Testis (tissue), 2 donors: ENCODE measurements at regions not wholly inside any gene's neighbourhood (a gene's known extent, or its start where the extent isn't known, plus 50 kb on each side); places are given as distances from the start of the nearest gene placed in this dataset.
"Not testable (repeated sequence)": the region's sequence is repeated elsewhere in the genome, so short reads cannot be mapped to it uniquely, and the experiment has no call there.

Source experiments
- DNase-seq: peaks from one replicate; pipeline ENCODE4 v3.0.0-alpha.2; 2019
- H3K27ac ChIP-seq, 2 donors: fragments of 200-600 bp; sonication (generic); one replicate each; pipeline ENCODE4 v1.5.1; 2019
- H3K27me3 ChIP-seq: fragments of 200-600 bp; sonication (generic); one replicate; pipeline ENCODE4 v1.5.1; 2019
- H3K36me3 ChIP-seq: fragments of 200-600 bp; sonication (generic); one replicate; pipeline ENCODE4 v1.5.1; 2017; ENCODE audit warnings: low read depth; ENCODE audit errors: missing control alignments
- H3K4me1 ChIP-seq: fragments of 200-600 bp; sonication (generic); one replicate; pipeline ENCODE4 v1.5.1; 2019
- H3K4me3 ChIP-seq, 2 donors: fragments of 200-600 bp; sonication (generic); one replicate each; pipeline ENCODE4 v1.5.1; 2017 to 2019
- H3K9me3 ChIP-seq: fragments of 200-600 bp; sonication (generic); one replicate; pipeline ENCODE4 v1.5.1; 2017
- POLR2A ChIP-seq: fragments of 450-650 bp; IDR thresholded peaks from one replicate; pipeline ENCODE4 v1.6.1; 2017; ENCODE audit warnings: antibody characterized with exemption, mild to moderate bottlenecking, moderate library complexity
- WGBS, 2 donors: methylation state at CpG; one replicate each; pipeline ENCODE4 v1.1.5; 2018; 5-methylcytosine and 5-hydroxymethylcytosine counted together
- intact Hi-C: fragments of 100-400 bp; cut with DNase I; formaldehyde crosslinking; loops from one replicate; pipeline ENCODE4 v1.15.1; 2023; ENCODE audit warnings: low total_unique reads
- TF ChIP-seq, protein P1 (sequence below), 3 experiments: fragments of 450-650 bp in 2 of 3; fragments of 200-600 bp in 1 of 3; sonication (generic) in 1 of 3; IDR thresholded peaks; one replicate each; pipeline ENCODE4 v1.5.1; 2016 to 2019; ENCODE audit warnings: antibody characterized with exemption in 3 of 3, mild to moderate bottlenecking in 2 of 3, moderate library complexity in 1 of 3

GRCh38 chr2:89825034-89825433, 1133.6 kb downstream of the RPIA start:
- Histone ChIP-seq H3K27me3 (no peaks in the 10 kb centered on the region), H3K4me3 (no peak overlapping the region), H3K27ac (no peak overlapping the region), H3K4me1 (no peaks in the 10 kb centered on the region), H3K36me3 (no peaks in the 10 kb centered on the region), H3K9me3 (peaks cover 6% of the 10 kb centered on the region)
- no peak for TF ChIP-seq POLR2A
- TF ChIP-seq, protein P1, sequence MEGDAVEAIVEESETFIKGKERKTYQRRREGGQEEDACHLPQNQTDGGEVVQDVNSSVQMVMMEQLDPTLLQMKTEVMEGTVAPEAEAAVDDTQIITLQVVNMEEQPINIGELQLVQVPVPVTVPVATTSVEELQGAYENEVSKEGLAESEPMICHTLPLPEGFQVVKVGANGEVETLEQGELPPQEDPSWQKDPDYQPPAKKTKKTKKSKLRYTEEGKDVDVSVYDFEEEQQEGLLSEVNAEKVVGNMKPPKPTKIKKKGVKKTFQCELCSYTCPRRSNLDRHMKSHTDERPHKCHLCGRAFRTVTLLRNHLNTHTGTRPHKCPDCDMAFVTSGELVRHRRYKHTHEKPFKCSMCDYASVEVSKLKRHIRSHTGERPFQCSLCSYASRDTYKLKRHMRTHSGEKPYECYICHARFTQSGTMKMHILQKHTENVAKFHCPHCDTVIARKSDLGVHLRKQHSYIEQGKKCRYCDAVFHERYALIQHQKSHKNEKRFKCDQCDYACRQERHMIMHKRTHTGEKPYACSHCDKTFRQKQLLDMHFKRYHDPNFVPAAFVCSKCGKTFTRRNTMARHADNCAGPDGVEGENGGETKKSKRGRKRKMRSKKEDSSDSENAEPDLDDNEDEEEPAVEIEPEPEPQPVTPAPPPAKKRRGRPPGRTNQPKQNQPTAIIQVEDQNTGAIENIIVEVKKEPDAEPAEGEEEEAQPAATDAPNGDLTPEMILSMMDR (IDR thresholded peaks at IDR 0.05) = no peak
- intact Hi-C loops = no loop called here
- DNase-seq = no peak
- WGBS, 2 donors = 66 to 67% methylated on average over 8 of the region's 8 CpGs

DNA sequence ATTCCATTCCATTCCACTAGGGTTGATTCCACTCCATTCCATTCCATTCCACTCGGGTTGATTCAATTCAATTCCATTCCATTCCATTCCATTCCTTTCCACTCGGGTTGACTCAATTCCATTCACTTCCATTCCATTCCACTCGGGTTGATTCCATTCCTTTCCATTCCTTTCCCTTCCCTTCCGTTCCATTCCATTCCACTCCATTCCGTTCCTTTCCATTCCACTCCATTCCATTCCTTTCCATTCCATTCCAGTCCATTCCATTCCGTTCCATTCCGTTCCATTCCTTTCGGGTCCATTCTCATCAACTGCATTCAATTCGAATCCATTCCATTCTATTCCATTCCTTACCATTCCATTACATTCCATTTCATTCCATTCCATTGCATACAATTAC, 1135.3 kb downstream of the RPIA start:
- H3K27me3 ChIP-seq, intact Hi-C loops, H3K4me3 ChIP-seq, H3K4me1 ChIP-seq, H3K27ac ChIP-seq, DNase-seq, H3K36me3 ChIP-seq: not testable (repeated sequence)
- H3K9me3 ChIP-seq = peaks cover 13% of the 10 kb centered on the region
- WGBS, 2 donors = 61 to 66% methylated on average over 9 of the region's 9 CpGs

DNA sequence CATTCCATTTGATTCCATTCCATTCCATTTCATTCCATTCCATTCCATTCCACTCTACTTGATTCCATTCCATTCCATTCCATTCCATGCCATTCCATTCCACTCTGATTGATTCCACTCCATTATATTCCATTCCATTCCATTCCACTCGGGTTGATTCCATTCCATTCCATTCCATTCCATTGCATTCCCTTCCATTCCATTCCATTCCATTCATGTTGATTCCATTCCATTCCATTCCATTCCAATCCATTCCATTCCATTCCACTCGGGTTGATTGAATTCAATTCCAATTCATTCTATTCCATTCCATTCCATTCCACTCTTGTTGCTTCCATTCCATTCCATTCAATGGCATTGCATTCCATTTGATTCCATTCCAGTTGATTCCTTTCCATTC, 1136.4 kb downstream of the RPIA start:
- intact Hi-C loops, H3K27me3 ChIP-seq, H3K4me1 ChIP-seq, DNase-seq, H3K36me3 ChIP-seq, H3K4me3 ChIP-seq, H3K27ac ChIP-seq: not testable (repeated sequence)
- H3K9me3 ChIP-seq = peaks cover 18% of the 10 kb centered on the region
- WGBS, 2 donors = 40 to 50% methylated on average over 2 of the region's 2 CpGs

- intact Hi-C loops, DNase-seq, H3K4me1 ChIP-seq, H3K27me3 ChIP-seq, H3K27ac ChIP-seq, H3K4me3 ChIP-seq, H3K36me3 ChIP-seq: not testable (repeated sequence)
- 48 to 55% methylated on average over 4 of the region's 4 CpGs for WGBS, 2 donors
- peaks cover 18% of the 10 kb centered on the region for H3K9me3 ChIP-seq
Measured at GRCh38 chr2:89828416-89828815, 1136.9 kb downstream of the RPIA start.

GRCh38 chr2:89828961-89829631, 1137.6 kb downstream of the RPIA start:
- H3K27me3 ChIP-seq, H3K27ac ChIP-seq, DNase-seq, H3K4me1 ChIP-seq, H3K4me3 ChIP-seq, intact Hi-C loops, H3K36me3 ChIP-seq: not testable (repeated sequence)
- 44 to 52% methylated on average over 8 of the region's 8 CpGs for WGBS, 2 donors
- peaks cover 18% of the 10 kb centered on the region for H3K9me3 ChIP-seq

GRCh38 chr2:89829828-89830227, 1138.4 kb downstream of the RPIA start:
- Histone ChIP-seq H3K27me3 (no peaks in the 10 kb centered on the region), H3K4me1 (no peaks in the 10 kb centered on the region), H3K9me3 (peaks cover 21% of the 10 kb centered on the region), H3K4me3 (no peak overlapping the region), H3K36me3 (no peaks in the 10 kb centered on the region), H3K27ac (no peak overlapping the region)
- intact Hi-C loops = no loop called here
- TF ChIP-seq, protein P1 (IDR thresholded peaks at IDR 0.05) = no peak
- TF ChIP-seq POLR2A = no peak
- 51 to 57% methylated on average over 6 of the region's 6 CpGs for WGBS, 2 donors
- DNase-seq = no peak

GRCh38 chr2:89830341-89831218, 1139.1 kb downstream of the RPIA start:
- DNase-seq, H3K27me3 ChIP-seq, H3K4me1 ChIP-seq, intact Hi-C loops, H3K36me3 ChIP-seq, H3K27ac ChIP-seq, H3K4me3 ChIP-seq: not testable (repeated sequence)
- H3K9me3 ChIP-seq = peaks cover 22% of the 10 kb centered on the region
- WGBS, 2 donors = 52 to 54% methylated on average over 14 of the region's 14 CpGs
